Occipital lobe (tissue), 1 donor: ENCODE measurements at regions not wholly inside any gene's neighbourhood (a gene's known extent, or its start where the extent isn't known, plus 50 kb on each side); places are given as distances from the start of the nearest gene placed in this dataset.
"Not testable (repeated sequence)": the region's sequence is repeated elsewhere in the genome, so short reads cannot be mapped to it uniquely, and the experiment has no call there.

Experiments
- DNase-seq: peaks from one replicate; lab custom pipeline; 2025; lab: John Stamatoyannopoulos, UW

DNA sequence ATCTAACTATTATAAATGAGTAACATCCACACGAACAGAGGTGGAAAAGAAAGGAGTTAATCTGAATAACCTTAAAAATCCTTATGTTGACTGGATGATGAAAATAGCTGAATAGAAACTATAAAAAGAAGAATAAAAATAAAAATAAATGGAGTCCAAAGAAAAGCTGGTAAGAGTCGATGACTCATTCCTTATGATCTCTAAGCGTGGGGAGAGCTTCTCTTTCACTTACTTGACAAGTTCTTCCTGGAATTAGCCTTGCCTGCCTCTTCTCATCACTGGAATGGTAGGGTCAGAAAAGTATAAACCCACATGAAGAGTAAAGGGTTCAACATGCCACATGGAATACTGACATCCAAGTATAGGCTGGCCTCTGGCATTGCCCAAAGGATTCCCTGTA is 477.0 kb upstream of the RGMB start:
- DNase-seq = no peak

DNA sequence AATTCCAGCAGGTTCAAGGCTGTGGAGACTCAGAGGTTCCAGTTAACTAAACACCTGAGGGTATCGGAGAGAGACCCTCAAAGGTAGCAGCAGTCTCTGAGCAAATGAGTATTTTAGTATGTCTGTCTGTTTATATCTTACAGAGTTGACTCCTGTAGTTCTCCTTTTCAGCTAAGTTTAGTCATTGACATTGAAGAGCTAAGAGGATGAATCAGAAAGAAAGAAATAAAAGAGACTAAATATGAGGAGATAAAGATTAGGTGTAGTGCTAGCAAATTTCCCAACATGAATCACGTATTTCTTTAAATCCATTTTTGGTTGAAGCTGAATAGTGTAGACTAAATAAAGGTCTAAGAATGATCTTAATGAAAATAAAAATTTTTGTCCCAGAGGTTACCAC is 474.0 kb upstream of the RGMB start:
- DNase-seq = no peak

DNA sequence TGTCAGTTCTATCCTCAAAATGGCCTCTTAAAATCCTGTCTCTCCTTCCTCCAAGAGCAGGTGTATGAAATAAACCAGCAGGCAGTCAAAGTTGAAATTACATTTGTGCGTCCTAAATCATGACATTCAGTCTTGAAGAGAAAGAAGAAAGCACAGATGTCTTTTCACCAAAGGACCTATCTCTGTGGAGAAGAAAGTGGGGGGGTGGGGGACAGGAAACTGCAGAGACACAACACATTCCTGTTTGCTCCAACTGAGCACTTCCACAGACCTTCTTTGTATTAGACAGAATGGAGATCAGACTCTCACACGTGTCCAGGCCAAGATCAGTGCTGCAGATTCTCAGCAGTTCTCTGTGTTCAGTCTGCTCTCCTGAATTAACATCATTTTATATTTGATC is 471.9 kb upstream of the RGMB start:
- DNase-seq = no peak

DNA sequence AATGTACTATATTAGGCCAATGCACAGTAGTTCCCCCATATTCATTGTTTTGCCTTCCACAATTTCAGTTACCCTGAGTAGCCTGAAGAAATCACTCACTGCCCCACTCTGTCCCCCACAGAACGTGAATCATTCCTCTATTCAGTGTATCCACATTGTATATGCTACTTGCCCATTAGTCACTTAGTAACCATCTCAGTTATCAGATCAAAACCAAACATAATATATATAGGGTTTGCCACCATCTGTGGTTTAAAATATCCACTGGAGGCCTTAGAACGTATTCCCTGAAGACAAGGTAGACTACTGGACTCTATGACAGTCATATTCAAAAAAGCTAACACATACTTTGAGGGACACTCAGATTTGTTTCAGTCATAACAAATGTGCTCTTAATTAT is 465.7 kb upstream of the RGMB start:
- no peak for DNase-seq

DNA sequence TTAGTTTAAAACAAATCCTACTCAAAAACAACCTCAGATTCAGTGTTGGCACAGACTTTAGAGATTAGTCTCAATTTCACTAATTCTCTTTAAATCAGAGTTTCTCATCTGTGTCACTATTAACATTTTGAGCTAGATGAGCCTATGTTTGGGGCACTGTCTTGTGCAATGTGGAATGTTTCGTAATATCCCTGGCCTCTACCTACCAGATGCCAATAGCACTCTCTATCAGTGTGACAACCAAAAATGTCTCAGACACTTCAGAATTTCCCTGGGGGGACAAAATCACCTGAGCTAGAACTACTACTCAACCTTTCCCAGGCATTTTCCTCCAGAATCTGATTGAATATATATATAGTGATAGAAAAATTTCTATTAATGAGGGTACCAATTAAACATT is 465.2 kb upstream of the RGMB start:
- DNase-seq = no peak

DNA sequence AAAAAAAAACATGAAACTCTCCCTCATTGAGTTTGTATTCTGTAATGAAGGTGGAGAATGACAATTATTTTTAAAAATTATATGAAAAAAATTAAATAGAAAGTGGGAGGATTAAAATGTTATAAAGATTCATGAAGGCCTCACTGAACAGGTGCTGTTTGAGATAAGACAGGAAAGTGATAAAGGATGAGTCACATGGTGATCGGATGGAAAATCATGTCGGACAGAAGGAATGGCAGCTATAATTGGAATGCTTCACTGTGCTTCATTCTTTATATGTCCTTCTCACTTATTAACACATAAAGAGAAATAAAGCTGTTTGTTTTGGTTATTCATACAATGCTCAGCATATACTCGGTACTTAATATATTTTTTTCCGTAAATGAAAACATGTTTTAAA is 464.5 kb upstream of the RGMB start:
- DNase-seq = no peak

DNA sequence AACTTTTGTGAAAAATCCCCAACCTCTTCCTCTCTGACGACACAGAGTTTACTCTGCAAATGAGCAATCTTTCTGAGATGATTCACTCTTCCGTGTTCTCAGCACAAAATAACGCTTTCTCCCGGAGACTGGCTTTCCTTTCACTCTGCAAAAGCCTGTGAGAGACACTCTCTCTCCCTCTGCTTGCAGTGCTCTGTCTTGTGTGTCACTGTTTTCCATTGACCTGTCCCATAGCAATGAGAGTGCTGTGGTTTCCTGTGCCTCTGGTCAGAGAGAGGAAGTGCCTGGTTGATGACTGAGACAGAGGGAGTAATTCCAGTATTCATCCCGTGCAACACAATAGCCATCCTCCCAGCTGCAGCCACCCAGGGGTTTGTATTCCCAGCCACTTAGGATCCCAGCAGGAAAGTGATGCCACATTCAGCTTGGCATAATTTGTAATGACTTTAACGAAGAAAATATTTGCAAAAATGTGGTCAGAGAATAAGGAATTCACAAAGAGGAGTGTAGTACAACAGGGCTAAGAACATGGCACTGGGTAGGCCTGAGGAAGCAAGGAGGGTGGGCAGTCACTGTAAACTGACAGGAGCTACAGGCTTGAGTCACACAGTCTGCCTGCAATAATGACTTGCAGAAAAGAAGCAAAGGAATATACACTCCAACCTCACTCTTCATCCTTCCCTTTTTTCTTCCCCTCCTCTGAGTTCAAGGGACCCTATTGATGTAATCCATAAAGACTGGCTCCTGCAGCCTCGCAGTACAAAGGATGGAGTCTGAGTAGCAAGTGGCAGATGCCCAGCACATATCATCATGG is 463.5 kb upstream of the RGMB start:
- DNase-seq = peak; percentile 22

DNA sequence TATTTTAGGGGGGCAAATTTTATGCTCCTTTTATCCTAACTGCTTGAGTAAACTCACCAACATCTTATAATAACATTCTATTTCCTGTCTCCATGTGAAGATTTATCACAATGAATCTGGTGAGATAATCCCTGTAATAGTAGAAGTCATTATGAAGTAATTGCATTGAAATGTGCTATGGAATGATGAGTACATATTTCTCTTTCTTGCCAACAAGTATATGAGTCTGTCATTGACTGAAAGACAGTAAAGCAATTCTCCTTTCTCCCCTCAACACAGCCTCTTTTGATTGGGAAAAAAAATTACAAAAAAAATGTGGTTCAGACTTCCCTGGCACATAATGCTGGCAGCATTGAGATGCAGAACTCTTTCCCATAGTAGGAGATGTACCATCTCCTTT is 459.2 kb upstream of the RGMB start:
- DNase-seq = no peak

DNA sequence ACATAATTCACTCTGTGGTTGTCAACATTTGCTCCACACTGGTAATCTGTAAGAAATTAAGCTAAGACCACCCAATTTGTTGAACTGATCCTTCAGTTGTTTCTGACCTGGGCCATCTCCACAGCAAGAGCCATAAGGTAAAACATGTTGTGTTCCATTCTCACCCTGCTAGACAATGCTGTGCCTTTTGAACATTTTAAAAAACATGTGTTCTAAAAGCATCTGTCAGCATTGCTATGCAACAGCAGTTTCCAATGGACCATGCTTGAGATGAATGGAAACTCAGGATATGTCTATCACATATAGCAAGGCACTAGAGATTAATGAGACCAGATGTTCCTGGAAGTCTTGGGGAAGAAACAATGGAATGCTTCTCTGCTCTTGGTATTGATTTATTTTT is 455.1 kb upstream of the RGMB start:
- DNase-seq = no peak

DNA sequence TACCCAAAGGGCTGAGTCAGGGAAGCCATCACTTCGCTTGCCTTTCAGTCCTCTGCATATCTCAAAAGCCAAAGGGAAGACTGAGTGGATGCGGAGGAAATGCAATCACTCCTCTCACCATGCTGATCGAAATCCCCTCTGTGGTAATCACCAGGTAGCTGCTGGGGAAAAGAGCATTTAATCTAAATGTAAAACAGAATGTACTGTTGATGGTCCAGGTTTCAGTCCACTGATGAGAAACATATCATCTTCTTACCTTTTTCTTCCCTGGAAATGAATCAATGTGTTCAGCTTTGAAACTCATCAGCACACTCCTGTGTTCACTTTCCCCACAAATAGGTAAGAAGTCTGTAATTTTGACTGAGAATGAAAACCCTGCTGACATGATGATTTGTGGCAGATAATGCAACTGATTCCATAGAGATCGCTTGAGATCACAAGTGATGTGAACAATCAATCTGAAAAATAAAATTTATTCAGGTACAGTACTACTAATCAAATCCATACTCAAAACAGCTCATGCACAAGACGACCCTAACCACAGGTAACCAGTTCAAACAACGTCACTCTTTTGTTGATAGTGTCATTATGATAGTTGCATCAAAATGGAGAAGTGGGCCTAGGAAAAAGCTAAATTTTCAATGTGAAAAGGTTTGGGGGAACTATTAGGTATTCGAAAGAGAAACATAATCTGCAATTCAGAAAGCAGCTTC is 454.0 kb upstream of the RGMB start:
- DNase-seq = no peak

DNA sequence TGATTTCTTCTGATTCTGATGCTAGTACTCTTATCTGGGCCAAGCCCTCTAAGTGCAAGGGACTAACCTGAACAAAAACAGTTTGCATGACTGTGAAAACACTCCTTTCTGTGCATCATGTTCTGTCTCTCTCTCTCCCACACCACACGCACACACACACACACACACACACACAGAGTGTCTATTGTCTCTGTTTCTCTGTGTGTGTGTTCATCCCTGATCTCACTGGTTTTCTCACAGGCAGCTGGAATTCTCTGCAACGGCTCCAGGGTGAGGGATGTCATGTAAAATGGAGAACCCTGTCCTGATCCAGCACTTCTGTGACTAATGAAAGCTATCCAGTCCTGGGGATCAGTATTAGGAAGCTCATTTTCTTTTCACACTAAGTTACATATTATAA is 453.1 kb upstream of the RGMB start:
- no peak for DNase-seq

DNA sequence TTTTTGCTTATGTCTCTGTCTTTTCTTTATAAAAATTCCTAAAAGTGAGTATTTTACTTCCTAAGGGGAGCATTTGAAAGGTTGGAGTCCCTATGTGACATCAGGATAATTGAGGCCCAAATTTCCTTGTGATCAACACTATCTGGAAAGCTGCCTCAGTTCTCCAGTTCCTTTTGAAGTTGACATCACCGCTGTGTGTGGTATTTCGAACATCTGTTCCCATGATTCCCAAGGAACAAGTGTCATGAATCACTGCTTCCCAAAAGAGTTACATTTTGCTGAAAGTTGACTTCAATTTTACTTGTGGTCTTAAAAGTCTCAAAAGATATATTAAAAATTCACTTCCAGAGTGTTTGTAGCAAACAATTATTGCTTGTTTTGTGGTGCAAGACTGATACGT is 452.1 kb upstream of the RGMB start:
- DNase-seq = no peak

DNA sequence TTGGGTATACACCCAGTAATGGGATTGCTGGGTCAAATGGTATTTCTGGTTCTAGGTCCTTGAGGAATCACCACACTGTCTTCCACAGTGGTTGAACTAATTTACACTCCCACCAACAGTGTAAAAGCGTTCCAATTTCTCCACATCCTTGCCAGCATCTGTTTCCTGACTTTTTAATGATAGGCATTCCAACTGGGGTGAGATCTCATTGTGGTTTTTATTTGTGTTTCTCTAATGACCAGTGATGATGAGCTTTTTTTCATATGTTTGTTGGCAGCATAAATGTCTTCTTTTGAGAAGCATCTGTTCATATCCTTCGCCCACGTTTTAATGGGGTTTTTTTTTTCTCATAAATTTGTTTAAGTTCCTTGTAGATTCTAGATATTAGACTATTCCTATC is 448.3 kb upstream of the RGMB start:
- not testable (repeated sequence) for DNase-seq

DNA sequence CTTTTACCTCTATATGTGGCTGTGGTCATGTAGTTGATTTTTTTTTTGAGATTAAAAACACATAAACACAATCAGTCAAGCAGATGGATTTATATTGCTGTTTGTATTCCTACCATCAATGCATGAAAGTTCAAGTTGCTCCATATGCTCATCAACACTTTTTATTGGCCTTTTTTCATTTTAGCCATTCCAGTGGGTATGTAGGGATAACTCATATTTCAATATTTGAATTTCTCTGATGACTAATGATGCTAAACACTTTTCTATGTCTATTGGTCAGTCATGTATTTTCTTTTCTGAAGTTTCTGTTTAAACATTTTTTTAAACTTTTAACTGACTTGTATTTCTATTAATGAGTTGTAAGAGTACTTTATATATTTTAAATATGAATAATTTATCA is 445.4 kb upstream of the RGMB start:
- no peak for DNase-seq

DNA sequence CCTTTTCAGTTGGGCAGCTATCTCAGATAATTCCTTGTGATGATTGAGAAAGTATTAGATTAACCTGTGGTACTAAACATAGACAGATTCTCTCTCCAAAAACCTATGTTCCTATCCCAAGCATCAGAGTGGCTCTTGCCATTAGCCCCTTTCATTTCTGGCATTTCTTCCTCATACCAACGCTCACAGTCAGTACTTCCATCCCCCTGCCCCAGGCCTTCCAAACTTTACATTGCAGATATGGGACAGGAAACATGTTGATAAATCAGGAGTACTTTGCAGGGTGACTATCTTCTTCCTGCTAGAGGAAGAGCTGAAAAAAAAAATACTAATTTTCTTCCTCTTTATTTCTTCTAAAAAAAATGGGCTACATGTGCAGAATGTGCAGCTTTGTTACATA is 442.6 kb upstream of the RGMB start:
- DNase-seq = no peak

DNA sequence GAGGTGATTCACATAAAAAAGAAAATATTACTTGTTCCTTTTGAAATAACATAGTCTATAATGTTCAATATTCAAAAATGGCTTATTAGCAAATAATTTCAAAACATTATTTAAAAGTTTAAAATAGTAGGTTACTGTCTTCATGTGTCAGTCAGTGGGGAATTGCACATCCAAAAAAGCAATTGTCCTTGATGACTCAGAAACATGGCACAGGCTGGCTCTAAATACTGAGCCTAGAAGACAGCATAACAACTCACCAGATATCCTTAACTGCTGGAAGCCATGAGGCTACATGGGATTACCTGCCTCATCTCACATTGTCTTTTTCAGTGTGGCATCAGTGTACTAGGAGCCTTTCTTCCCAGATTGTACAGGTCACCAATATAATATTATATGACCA is 439.5 kb upstream of the RGMB start:
- DNase-seq = no peak

DNA sequence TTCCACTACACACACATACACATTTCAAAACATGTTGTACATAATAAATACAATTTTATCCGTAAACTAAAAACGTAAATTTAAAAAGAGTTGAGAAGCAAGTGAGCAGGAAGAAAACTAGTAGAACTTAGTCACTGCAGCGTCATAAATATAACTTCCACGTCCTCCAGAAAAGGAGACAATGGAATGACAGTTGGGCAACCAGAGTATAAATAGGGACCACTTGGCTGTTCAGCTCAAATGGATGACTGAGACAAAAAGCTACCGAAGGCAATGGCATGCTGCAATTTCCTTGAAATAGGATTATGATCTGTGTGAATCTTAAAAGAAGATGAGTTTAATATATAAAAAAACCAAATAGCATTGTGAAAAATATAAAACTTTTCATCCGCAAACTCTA is 438.5 kb upstream of the RGMB start:
- DNase-seq = no peak

DNA sequence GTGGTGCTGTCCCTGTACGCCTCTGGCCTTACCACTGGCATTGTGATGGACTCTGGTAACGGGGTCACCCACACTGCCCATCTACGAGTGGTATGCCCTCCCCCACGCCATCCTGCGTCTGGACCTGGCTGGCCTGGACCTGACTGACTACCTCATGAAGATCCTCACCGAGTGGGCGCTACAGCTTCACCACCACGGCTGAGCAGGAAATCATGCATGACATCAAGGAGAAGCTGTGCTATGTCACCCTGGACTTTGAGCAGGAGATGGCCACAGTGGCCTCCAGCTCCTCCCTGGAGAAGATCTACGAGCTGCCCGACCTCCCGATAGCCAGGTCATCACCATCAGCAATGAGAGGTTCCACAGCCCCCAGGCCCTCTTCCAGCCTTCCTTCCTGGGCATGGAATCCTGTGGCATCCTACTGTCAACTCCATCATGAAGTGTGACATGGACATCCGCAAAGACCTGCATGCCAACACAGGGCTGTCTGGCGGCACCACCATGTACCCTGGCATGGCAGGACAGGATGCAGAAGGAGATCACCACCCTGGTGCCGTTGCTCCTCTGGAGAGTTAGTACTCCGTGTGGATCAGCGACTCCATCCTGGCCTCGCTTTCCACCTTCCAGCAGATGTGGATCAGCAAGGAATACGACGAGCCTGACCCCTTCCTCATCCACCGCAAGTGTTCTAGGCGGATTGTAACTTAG is 434.2 kb upstream of the RGMB start:
- DNase-seq = no peak

DNA sequence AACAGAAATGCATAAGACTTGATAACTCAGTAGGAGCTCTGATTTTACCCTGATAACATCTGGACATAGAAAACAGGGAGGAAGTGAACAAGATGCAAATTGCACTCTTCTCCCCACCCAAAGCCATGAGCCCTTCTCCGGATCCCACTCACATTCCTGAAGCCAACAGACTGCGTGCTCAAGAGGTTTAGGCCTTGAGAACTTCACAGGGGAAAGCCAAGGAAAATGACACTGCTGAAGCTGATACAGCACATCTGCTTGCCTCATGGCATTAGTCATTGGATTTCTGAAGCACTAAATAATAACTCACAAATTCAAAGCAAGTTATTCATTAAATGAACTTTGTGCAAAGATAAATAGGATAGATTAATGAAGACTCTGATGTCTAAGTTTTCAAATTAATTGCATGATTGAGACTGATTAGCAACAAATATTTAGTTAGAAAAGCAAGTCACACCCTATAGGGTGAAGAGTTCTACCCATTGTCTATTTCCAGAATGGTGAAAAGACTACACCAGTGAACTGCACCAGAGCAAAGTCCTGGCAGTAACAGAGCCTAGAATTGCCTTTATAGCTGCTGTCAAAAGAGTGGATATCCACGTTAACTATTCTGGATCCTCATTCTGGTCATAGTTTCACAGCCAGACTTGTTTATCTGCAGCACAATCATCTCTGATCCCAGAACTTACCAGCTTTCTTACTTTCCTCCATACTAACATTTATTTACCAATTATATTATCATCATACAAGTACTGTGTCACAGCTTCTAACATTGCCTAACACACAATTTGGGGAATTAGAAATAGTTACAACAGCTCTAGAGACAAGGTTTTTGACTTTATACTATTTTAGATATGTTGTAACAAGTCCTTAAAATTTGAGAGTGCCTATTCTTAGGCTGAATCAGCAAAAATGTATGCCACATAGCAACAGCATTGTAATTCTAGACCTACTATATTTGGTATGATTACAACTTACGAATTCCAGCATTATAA is 432.1 kb upstream of the RGMB start:
- DNase-seq = no peak

DNA sequence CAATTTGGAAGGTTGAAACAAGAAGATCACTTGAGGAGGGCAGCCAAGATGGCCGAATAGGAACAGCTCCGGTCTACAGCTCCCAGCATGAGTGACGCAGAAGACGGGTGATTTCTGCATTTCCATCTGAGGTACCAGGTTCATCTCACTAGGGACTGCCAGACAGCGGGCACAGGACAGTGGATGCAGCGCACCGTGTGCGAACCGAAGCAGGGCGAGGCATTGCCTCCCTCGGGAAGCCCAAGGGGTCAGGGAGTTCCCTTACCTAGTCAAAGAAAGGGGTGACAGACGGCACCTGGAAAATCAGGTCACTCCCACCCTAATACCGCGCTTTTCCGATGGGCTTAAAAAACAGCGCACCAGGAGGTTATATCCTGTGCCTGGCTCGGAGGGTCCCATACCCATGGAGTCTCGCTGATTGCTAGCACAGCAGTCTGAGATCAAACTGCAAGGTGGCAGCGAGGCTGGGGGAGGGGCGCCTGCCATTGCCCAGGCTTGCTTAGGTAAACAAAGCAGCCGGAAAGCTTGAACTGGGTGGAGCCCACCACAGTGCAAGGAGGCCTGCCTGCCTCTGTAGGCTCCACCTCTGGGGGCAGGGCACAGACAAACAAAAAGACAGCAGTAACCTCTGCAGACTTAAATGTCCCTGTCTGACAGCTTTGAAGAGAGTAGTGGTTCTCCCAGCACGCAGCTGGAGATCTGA is 430.4 kb upstream of the RGMB start:
- DNase-seq = not testable (repeated sequence)
